Stimulated activated CD4-positive, alpha-beta T cell treated with anti-CD3 and anti-CD28 coated beads, Interleukin-2, amount 100 ng/mL, for 24 hours (primary cell): ENCODE measurements at regions not wholly inside any gene's neighbourhood (a gene's known extent, or its start where the extent isn't known, plus 50 kb on each side); places are given as distances from the start of the nearest gene placed in this dataset.

ENCODE experiments used
- DNase-seq, 2 donors: peaks; one replicate each; pipeline ENCODE4 v3.0.0-alpha.2; 2020

- no peak for DNase-seq
Measured at GRCh38 chr22:48652796-48653195, 1174.9 kb downstream of the BRD1 start.

GRCh38 chr22:48651981-48652538 is 1175.6 kb downstream of the BRD1 start:
- DNase-seq = no peak

- no peak for DNase-seq
Measured at GRCh38 chr22:48651036-48651890, 1176.4 kb downstream of the BRD1 start.

- DNase-seq = no peak
Measured at GRCh38 chr22:48650323-48651035, 1177.2 kb downstream of the BRD1 start.

DNA sequence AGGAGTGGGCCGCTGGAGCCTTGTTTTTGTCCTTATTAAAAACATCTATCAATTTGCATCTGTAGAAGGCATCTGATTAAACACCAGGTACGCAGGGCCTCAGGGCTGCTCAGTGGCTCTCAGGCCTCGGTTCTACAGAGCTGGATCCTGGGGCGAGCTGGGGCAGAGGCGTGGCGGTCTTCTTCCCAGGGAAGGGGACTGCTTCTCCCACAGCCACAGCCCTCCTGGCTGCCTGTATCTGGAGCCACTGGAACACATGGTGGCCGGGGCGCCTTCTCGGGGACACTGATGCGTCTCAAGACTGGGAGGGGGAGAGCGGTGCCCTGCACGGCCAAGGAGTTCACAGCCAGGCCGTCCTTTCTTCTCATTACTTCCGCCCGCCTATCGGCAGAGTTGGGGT is 1178.2 kb downstream of the BRD1 start:
- no peak for DNase-seq

DNA sequence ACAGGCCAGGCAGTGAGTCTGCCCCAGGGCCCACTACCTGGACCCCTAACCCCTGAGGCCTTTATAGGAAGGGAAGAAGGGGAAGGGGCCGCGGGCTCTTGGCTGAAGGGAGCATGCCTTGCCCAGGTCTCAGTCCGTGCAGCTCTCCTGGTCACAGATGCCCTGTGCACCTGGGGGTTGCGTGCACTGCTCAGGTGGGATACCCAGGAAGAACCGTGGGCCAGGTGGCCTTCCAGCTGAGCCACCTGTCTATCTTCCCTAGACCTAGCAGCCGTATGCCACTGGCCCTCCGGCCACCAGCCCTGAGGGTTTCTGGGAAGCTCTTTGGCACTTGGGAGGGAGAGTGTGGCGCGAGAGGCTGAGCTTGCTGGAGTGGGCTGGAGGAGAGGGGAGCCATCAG is 1178.6 kb downstream of the BRD1 start:
- no peak for DNase-seq

GRCh38 chr22:48647606-48648515 is 1179.8 kb downstream of the BRD1 start:
- DNase-seq = no peak

DNA sequence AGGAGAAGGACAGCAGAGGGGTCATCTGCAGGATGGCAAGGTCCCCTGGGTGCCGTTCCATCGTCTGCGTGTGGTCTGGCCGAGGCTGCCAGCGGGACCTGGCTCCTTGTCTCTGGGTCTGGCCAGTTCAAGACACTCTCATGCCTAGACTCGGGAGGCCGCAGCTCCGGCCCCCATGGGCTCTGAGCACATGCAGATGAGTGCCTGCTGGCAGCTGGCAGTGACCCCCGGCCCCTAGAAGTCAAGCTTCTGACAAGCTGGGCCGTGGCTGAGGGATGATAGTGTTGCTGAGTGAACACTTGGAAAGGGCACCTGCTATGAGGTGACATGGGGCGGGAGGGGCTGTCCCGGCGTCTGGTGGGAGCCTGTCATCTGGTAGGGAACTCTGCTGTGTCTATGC is 1180.6 kb downstream of the BRD1 start:
- DNase-seq = no peak

GRCh38 chr22:48646216-48646925 is 1181.3 kb downstream of the BRD1 start:
- DNase-seq = no peak

GRCh38 chr22:48645766-48646165 is 1181.9 kb downstream of the BRD1 start:
- DNase-seq = no peak

DNA sequence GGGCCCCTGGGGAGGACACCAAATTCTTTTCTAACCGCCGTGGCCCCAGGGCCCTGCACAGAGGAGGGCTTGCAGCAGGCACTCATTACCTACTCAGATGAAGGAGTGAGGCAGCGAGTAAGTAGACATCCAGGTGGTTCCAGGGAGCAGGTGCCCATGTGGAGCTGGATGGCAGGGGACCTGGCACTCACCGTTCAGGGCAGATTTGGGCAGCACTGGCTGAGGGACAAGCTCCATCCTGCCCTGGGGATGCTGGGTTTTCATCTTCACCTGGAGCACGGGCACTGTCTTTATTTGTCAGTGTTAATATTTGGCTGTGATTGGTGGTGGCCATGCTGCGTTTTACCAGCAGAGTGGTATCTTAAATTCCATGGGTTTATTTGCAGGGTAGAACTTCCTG is 1182.7 kb downstream of the BRD1 start:
- no peak for DNase-seq

DNA sequence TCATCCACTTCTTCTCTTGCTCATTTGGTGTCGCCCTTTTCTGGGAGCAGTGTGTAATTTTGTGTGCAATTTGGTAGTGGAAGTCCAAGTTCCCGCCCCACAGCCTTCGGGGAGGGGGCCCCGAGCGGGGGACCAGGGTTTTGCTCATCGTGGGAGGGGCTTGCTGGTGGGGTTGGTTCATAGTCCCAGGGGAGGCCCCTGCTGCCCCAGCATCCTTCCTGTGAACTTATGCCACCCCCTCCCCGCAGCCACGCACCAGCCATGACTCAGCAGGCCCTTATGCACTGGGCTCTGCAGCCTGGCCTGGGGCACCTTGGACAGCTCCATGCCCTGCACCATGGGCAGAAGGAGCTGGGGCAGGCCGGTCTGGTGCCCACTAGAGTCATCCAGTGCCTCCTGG is 1183.6 kb downstream of the BRD1 start:
- no peak for DNase-seq

DNA sequence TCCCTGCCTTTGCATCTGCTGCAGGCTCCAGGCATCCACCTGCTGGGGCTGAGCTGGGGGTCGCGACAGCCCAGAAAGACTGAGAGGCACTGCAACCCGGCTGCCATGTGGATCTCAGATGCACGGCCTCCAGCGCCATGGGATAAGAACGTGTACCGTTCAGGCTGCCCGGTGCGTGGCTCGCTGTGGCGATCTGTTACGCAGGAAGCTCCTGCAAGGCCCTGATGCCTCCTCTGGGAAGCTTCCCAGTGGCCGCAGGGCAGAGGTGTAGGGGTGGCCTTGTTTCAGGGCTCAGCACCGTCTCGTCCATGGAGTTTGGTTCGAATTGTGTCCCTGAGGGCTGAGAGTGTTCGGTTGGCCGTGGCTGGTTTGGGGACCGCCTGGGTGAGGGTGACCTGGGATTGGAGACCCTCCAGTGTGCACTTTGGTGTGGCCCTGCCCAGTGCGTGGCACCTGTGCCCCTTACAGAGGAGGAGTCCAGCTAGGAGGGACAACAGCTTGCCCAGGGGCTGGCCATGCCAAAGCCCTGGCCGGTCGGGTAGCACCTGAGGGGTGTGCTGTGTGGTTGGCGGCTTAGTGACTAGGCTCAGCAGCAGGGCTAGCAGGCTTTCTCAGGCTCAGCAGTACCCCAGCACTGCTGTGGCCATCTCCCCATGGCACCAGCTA is 1184.5 kb downstream of the BRD1 start:
- DNase-seq = no peak

DNA sequence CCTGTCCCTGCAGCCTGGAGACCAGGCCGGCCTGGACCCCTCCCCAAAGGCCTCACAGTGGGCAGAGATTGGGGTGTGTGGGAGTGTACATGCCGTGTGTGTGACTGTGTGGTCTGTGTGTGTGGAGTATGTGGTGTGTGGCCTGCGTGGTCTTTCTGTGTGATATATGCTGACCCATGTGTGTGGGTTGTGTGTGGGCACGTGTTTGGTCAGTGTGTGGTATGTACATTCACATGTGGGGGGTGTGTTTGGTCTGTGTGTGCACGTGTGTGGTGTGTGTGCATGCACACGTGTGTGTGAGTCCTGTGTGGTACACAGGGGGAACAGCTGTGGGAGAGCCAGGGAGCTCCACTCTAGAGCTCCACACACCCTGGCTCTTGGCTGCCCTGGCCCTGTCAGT is 1185.1 kb downstream of the BRD1 start:
- no peak for DNase-seq

GRCh38 chr22:48641906-48642475 is 1185.7 kb downstream of the BRD1 start:
- DNase-seq = no peak

DNA sequence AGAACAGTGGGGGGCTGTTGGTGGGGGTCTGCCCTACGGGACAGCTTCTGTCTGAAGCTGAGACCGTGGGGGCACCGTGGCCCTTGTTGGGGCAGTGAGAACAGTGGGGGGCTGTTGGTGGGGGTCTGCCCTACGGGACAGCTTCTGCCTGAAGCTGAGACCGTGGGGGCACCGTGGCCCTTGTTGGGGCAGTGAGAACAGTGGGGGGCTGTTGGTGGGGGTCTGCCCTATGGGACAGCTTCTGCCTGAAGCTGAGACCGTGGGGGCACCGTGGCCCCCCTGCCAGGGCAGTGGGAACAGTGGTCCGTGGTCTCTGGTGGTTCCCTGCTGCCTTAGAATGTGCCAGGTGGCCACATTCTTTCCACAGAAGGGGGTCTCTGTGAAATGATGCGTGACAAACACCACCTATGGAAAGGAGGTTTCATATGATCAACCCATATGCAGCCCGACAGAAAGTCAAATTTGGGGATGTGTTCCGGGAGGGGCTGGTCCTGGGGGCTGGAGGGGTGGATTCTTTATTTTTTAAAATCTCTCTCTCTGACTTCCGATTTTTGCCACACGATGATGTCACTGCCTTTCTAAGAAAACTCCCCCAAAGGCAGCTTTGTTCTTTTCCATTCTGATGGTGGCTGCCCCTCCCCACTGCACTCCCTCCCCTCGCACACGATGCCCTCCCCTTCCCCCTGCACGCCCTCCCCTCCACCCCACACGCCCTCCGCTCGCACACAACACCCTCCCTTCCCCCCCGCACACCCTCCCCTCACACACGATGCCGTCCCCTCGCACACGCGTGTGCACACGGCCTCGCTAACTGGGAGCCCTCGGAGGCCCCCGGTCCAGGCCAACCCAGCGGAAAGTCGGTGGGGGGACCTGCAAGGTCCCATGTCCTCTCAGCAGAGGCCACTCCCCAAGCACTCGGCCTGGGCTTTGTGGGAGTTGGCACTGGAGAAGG is 1186.5 kb downstream of the BRD1 start:
- no peak for DNase-seq

DNA sequence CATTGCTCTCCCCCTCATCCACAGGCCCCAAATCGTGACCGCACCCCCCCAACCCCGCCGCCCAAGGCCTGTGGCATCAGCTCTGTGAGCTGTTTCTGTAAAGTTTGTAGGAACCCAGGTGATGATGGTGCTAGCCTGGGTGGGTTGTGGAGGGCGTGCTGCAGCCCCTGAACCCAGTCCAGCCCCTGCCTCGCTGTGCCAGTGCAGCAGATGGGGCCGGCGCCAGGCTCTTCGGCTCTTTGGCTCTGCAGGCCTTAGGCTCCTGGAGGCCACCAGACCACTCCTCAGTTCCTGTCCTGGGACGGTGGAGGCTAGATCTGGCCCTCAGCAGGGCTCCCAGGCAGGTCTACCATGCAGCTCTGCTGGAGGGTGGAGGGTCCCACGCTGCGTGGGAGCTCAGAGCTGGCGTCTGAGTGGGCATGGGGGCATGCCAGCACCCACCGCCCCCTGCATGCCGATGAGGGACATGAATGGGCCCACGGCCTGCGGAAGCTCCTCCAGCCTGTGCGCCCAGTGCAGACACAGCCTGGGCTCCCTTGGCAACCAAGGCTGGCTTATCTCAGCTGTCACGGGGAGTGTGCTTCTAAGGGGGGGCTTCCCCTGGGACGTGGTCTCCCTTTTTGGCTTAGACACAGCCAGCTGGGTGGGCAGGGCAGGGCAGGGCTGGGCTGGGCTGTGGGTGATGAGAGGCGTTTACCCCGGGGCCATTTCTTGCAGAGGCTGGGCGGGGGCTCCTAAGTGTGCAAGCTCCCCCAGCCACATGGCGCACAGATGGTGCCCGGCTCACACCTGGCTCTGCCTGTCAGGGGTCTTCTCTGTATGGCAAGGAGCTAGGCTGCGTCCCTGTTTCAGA is 1187.6 kb downstream of the BRD1 start:
- DNase-seq = no peak

- no peak for DNase-seq
Measured at GRCh38 chr22:48639021-48639795, 1188.5 kb downstream of the BRD1 start.
